ENCODE measurements at regions not wholly inside any gene's neighbourhood (a gene's known extent, or its start where the extent isn't known, plus 50 kb on each side); places are given as distances from the start of the nearest gene placed in this dataset.

GRCh38 chr6:113505084-113505699 is 352.0 kb upstream of the MARCKS start:
- no peaks in the 10 kb centered on the region for H3K27me3 ChIP-seq (ENCODE audit: insufficient read depth)
- H3F3A ChIP-seq (replicated peaks; ENCODE audit: insufficient read depth): no peaks in the 10 kb centered on the region
- H3K4me3 ChIP-seq (ENCODE audit: low read depth in 2 of 2, low read length in 1 of 2): no peak overlapping the region
- H3K9me2 ChIP-seq: no peaks in the 10 kb centered on the region
- POLR2A ChIA-PET: no interaction called here
- 96% methylated on average over 2 of the region's 2 CpGs for WGBS (ENCODE audit: low lambda C conversion rate)
- no peaks in the 10 kb centered on the region for H3K36me3 ChIP-seq (replicated peaks in 1 of 2; ENCODE audit: control insufficient read depth in 1 of 2, insufficient read depth in 2 of 2, low read length in 1 of 2)
- CTCF ChIA-PET: interaction anchor here (0.7 kb wide), 1 partner anchor 991 kb away, joined by 3 read pairs; no protein-coding TSS in a partner anchor
- H3K4me1 ChIP-seq (ENCODE audit: control insufficient read depth in 1 of 2, insufficient read depth in 2 of 2, low read depth in 1 of 2, low read length in 1 of 2): no peaks in the 10 kb centered on the region; a peak in 1 of 4 replicates
- no peak overlapping the region for H3K9ac ChIP-seq
- H4K20me1 ChIP-seq (ENCODE audit: insufficient read depth): no peaks in the 10 kb centered on the region
- H2AFZ ChIP-seq (ENCODE audit: low read depth): no peak overlapping the region
- no peak for DNase-seq
- TF ChIP-seq RAD21 (IDR thresholded peaks at IDR 0.05; ENCODE audit: low read length) (no peak), RCOR1 (IDR thresholded peaks at IDR 0.05; ENCODE audit: low read length) (no peak), PBX3 (IDR thresholded peaks at IDR 0.05) (no peak), POLR2AphosphoS5 (IDR thresholded peaks at IDR 0.05; ENCODE audit: low read depth, low read length) (no peak), CTCF (IDR thresholded peaks at IDR 0.05) (no peak), REST (IDR thresholded peaks at IDR 0.05; ENCODE audit: low read depth, low read length) (no peak), FOSL2 (IDR thresholded peaks at IDR 0.05; ENCODE audit: borderline replicate concordance, low read depth) (no peak), EP300 (IDR thresholded peaks at IDR 0.05; ENCODE audit: borderline replicate concordance in 1 of 2, low read depth in 1 of 2, low read length in 1 of 2) (no peak), SIN3A (IDR thresholded peaks at IDR 0.05; ENCODE audit: borderline replicate concordance, low read depth, low read length) (no peak), TCF12 (IDR thresholded peaks at IDR 0.05) (no peak), MAX (IDR thresholded peaks at IDR 0.05; ENCODE audit: low read depth) (no peak), ELF1 (IDR thresholded peaks at IDR 0.05) (no peak), NRF1 (IDR thresholded peaks at IDR 0.05; ENCODE audit: low read depth, low read length) (no peak), NFIC (IDR thresholded peaks at IDR 0.05; ENCODE audit: borderline replicate concordance) (no peak), YY1 (IDR thresholded peaks at IDR 0.05; ENCODE audit: low read depth) (no peak), RXRA (IDR thresholded peaks at IDR 0.05; ENCODE audit: borderline replicate concordance, low read depth) (no peak), MEF2A (IDR thresholded peaks at IDR 0.05; ENCODE audit: borderline replicate concordance, low read depth) (no peak), JUND (IDR thresholded peaks at IDR 0.05) (no peak), EZH2phosphoT487 (IDR thresholded peaks at IDR 0.05; ENCODE audit: borderline replicate concordance, low read depth) (no peak)
- no peaks in the 10 kb centered on the region for H3K79me2 ChIP-seq (ENCODE audit: insufficient read depth)
- H3K9me3 ChIP-seq: no peaks in the 10 kb centered on the region
- no peak overlapping the region for H3K4me2 ChIP-seq
- H3K27ac ChIP-seq (ENCODE audit: low read depth in 2 of 2, low read length in 1 of 2): no peak overlapping the region

All from SK-N-SH (cell line).